IPS DF 4.7 (cell line): ENCODE measurements at regions not wholly inside any gene's neighbourhood (a gene's known extent, or its start where the extent isn't known, plus 50 kb on each side); places are given as distances from the start of the nearest gene placed in this dataset.
A peak's percentile ranks its signal among the peaks of the same experiment; 100 is the strongest.

Experiments used
- DNase-seq: peaks from one replicate; pipeline ENCODE4 v3.0.0-alpha.2; 2013; ENCODE audit warnings: low spot score; ENCODE audit errors: extremely low read depth

- no peak for DNase-seq
Measured at GRCh38 chr15:77823736-77824135, 191.0 kb upstream of the LINGO1 start.

DNA sequence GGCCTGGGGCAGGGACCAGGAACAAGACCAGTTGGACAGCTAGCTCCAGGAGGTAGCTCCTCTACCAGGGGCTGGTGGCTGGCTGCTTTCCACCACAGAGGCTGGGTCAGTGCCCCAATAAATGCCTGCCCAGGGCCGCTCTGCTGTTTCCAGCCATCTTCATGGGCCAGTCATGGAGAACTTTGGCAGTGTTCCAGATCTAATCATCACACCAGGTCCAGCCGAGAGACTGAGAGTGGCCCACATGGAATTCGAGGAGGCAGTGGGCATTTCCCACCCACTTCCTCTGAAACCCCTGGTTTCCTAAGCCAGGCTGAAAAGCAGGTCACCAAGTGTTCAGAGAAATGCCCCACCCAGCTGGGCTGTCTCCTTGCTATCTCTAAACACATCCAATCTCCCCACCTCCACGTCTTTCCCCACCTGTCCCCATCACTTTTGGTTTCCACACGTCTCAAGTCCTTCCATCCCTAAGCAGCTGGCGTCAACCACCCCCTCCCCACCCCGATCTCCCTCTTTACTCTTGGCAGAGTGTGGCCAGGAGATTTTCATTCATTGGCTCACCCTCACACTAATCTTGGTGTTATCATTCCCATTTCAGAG lies 190.0 kb upstream of the LINGO1 start:
- no peak for DNase-seq

- DNase-seq = no peak
Measured at GRCh38 chr15:77821959-77822256, 189.2 kb upstream of the LINGO1 start.

DNA sequence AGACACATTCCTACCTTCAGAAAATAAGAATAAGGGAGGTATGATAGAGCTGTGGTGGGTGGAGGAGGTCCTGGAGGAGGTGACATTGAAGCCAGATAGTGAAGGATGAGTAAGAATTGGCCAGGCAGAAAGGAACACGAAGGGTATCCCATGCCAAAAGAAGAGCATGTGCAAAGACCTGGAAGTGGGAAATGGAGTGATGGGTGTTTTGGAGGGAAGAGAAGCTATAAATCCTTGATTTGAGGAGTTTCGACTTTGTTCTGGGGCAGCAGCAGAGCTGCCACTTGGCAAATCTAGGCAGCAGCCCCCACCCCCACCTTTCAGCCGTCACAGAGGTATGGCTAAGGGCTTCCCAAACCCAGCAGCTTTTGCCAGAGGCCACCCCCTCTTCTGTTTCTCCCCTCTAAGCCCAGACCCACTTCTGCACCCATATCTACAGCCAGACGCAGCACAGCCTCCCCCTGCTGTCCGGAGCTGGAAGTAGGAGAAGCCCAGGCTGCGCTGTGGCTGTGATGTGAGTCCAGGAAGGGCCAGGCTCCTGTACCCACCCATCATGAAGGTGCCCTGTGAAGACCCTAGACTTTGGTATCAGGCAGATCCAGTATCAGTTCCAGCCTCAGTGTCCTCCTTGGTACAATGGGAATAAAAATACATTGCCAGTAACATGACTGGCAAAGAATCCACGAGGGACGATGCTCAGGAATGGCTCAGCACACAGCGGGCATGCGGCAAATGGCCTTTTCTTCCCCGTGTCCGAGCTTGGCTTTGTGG lies 188.7 kb upstream of the LINGO1 start:
- peak; percentile 51 for DNase-seq

DNA sequence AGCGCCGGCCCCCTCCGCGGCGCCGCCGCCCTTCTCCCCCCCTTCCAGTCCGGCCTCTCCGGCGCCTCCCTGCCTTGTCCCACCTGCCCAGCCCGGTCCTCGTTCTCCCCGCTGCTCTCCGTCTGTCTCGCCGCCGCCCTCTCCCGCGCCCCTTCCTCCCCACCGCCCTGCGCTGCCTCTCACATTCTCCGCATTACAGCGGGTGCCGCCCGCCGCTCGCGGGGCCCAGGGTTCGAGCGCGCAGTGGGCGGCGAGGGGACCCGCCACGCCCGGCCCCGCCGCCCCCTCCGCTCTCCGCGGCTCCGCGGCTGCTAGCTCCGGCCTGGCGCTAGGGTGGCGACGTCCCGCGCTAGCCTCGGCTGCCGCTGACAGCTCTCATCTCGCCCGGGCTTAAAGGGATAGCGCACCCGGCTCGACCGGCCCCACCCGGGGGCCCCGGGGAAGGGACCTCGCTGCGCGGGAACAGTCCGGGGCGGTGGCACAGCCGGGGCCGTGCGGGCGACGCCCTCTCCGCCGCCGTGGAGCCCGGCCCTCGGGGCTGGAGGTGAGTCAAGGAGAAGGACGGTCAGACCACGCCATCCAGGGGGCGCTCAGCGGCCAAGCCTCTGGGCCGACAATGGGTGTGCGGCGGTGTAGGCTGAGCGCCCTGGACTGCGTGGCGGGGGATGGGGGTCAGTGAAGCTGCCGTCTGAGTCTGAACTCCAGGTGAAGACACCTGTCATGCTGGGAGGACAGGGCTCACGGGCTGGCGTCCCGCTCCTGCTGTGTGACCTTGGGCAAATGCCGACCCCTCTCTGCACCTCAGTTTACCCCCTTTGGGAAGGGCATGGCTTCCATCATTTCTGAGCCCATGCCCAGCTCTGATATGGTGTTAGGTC lies 187.4 kb upstream of the LINGO1 start:
- no peak for DNase-seq

DNA sequence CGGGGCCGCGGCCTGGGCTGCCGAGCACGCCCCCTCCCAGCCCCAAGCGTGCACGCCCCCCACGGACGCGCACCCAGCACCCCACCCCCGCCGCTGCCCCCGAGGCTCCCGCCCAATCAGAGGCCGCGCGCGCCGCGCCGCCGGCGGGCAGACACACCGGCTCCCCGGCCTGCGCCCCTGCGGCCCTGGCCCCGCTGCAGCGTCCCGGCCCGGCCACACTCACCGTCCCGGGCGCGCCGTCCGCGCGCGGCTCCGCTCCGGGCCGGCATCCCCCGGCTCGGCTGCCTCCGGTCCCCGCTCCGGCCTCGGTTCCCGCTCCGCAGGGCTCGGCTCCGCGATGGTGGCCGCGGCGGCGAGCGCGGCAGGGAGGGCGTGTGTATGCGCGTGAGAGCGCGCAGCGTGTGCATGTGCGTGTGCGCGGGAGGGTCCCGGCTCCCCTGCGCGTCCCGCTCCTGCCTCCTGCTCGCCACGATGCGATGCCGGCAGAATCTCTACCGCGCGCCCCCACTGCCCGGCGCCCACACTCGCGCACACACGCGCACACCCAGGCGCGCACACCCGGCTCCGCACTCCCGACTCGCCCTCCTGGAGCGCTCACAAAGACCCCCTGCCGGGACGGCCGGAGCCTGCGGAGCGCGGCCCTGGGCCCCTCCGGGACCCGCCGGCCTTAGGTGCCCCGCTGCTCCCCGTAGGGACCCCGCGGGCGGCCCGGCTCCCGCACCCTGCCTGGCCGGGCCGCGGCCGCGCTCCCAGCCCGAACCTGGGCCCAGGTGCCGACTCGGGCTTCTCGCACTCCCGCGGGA lies 186.5 kb upstream of the LINGO1 start:
- no peak for DNase-seq

DNA sequence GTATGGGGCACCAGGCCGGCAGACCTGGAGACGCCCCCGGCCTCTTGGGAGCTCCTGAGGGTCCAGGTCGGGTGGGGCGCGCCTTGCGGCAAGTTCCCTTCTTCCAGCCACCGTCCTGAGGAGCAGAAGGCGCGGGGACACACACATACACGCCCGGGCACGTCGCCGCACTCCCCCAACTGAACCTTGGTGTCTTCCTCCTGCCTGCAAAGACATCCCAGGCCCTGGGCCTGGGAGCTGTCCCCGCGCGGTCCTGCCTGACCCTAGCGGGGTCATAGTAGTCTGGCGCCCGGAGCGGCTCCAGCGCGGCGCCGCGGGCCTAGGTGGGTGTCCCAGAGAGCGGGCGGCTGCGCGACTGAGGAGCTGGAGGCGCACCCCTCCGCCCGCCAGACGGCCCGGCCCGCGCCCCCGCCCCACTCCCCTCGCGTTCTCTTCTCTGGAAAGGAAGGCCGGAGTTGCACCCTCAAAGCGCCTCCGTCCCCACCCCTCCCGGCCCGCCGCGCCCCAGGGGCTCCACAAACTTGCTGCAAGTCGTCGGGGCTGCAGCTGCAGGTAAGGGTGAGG lies 185.9 kb upstream of the LINGO1 start:
- DNase-seq = no peak

DNA sequence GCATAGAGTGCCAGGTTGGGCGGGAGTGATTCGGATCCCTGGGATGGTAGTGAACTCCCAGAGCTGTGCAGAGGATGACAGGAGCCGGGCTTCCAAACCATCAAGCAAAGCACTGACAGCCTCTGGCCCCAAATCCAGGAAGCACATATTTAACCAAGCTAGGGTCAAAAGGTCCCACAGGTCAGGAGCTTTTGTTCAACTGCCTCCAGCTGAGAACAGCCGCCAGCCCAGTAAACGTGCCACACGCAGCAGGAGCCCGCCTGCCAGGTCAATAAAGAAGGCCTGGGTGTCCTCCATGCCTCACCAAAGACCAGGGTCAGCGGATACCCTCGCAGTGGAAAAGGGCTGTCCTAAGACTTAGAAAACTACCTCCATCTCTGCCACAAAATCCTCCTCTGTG lies 184.7 kb upstream of the LINGO1 start:
- DNase-seq = no peak

DNA sequence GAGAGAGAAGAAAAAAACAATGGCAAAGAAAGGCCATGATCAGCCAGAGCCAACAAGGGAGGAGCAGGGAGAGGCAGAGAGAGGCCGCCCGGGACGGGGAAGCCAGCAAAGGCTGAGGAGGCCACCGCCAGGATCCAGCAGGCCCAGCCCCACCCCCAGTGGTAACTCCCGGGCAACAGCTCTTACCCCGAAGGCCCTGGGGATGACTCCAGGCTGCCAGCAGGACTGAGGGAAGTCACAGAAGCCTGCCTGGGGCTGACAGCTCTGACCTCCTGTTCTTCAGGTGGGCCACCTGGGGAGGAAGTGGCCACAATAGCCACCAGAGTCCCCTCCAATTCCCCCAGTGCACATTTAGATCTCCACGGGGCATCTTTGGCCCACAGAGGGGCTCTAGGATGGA lies 184.3 kb upstream of the LINGO1 start:
- no peak for DNase-seq

- DNase-seq = no peak
Measured at GRCh38 chr15:77815015-77815414, 182.3 kb upstream of the LINGO1 start.

DNA sequence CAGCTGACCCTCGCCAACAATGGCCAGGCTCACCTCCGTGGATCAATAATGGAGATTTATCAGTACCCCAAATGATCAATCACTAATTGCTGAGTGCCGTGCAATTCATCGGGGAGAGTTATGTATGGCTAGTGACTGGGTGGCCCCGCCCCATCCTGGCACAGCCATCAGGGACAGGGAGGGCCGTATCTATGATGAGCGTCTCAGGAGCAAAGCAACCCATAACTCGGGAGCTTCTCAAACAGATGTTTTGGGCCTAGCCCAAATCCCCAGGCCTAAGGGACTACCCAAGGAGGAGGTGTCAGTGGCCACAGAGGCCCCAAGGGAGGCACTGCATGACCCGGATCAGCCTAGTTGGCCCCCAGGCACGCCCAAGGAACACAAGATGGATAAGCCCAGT lies 180.0 kb upstream of the LINGO1 start:
- DNase-seq = no peak

GRCh38 chr15:77811270-77811669 lies 178.6 kb upstream of the LINGO1 start:
- no peak for DNase-seq

GRCh38 chr15:77810130-77810571 lies 177.4 kb upstream of the LINGO1 start:
- DNase-seq = no peak

GRCh38 chr15:77808581-77809177 lies 176.0 kb upstream of the LINGO1 start:
- DNase-seq = no peak

- DNase-seq = no peak
Measured at GRCh38 chr15:77808075-77808474, 175.4 kb upstream of the LINGO1 start.

DNA sequence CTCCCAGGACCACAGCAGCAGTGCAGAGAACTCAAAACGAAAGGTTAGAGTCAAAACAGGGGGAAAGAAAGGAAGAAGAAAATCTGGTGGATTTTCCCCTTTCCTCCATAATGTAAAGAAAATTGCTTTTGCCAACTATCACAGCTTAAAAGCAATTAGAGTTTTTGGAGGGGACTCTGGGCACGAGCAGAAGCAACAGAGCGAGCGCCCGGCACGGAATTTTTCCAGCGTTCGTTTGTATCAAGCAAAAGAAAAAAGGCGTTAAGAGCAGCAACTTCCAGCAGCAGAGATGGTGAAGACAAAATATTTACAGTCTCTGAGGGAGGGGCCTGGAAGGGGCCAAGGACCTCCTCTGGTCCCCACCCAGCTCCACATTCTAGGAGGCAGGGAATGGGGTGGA lies 174.9 kb upstream of the LINGO1 start:
- no peak for DNase-seq

DNA sequence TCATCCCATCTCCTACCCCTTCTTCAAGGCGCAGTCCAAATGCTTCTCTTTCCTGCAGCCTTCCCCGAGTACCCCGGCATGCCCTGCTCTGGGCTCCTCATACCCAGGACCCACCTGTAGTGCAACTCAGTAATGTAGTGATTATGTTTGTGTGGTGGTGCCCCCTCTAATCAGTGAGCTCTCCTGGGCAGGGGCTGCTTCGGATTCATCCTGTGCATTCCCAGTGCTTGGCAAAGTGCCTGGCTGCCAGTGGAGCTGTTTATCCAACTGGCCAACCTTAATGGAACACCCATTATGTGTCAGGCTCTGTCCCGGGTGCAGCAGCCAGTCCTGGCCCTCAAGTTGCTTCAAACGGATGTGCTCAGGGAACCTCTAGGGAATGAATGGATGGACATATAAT lies 174.4 kb upstream of the LINGO1 start:
- no peak for DNase-seq

DNA sequence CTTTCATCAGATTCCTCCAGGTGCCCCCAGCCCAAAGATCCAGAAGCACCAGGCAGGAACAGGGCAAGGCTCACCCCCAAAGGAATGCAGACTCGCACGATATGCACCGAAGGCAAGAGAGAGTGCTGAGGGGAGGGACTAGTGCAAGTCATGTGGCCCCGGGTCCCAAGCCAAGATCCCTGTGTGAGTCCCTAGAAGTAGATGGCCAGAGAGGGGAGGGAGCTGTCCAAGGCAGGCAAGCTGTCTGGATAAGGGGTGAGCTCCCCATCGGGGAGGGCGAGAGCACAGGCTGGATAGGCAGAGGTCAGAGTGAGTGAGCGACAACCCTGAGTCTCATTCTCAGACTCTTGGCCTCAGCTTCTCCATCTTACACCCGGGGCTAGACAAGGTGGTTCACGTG lies 171.5 kb upstream of the LINGO1 start:
- no peak for DNase-seq

DNA sequence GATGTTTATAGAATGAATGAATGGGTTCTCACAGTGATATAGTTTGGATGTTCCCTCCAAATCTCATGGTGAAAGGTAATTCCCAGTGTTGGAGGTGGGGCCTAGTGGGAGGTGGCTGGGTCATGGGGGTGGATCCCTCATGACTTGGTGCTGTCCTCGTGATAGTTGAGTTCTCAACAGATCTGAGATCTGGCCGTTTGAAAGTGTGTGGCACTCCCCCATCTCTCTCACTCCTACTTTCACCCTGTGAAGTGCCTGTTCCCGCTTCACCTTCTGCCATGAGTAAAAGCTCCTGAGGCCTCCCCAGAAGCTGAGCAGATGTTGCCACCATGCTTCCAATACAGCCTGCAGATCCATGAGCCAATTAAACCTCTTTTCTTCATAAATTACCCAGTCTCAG lies 170.8 kb upstream of the LINGO1 start:
- DNase-seq = no peak

DNA sequence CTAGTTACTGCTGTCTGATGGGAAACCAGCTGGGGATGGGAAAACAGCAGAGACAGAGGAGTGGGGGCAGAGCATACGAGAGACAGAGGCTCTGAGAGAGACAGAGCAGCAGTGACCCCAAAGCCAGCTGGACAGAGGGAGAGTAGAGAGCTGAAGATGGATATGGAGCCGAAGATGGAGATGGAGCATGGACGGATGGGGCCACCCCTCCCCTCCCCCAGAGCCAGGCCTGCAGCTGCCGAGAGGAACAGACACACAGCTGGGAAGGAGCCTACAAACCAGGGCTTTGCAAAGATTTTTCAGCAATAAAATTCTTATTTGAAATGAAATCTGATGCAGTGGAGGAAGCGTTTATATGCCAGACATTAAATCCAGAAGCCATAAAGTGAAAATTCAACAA lies 167.6 kb upstream of the LINGO1 start:
- no peak for DNase-seq

DNA sequence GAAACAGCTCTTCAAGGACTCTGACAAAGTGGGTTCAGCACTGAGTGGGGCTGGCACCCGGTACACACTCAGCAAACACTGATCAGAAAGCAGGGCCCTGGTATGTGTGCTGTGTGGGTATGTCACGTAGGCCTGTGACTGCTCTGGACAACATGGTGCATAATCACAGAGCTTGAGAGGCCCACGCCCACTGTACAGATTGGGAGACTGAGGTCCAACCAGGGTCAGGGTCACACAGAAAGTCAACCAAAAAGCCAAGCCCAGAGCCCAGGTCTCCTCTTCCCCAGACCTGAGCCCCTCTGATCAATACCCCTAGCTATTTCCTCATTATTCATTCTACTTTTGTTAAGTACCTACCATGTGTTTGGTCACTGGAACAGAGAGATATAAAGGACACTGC lies 166.1 kb upstream of the LINGO1 start:
- DNase-seq = no peak
